ENCODE measurements at regions not wholly inside any gene's neighbourhood (a gene's known extent, or its start where the extent isn't known, plus 50 kb on each side); places are given as distances from the start of the nearest gene placed in this dataset.

- H3K4me3 ChIP-seq (IDR thresholded peaks at IDR 0.05; ENCODE audit: insufficient read depth, low read depth, low read length) = no peak overlapping the region
- no peak overlapping the region for H2AFZ ChIP-seq (ENCODE audit: low read depth)
- no peaks in the 10 kb centered on the region for H3K4me1 ChIP-seq (ENCODE audit: low read depth, poor library complexity, severe bottlenecking)
- no peaks in the 10 kb centered on the region for H4K20me1 ChIP-seq (ENCODE audit: insufficient read depth)
- no peak overlapping the region for H3K27ac ChIP-seq
- H3K4me2 ChIP-seq = no peak overlapping the region
- no peaks in the 10 kb centered on the region for H3K27me3 ChIP-seq (ENCODE audit: insufficient read depth, low read depth)
- TF ChIP-seq CTCF (conservative IDR thresholded peaks at IDR 0.05; ENCODE audit: low read depth, low read length) = no peak
- H3K9ac ChIP-seq = no peak overlapping the region
- no peaks in the 10 kb centered on the region for H3K79me2 ChIP-seq (ENCODE audit: insufficient read depth, low read depth)
- no peaks in the 10 kb centered on the region for H3K36me3 ChIP-seq (ENCODE audit: insufficient read depth)
Observed at GRCh38 chr2:163541943-163542342, 193.9 kb downstream of the FIGN start.

- Histone ChIP-seq H2AFZ (ENCODE audit: low read depth) (no peak overlapping the region), H4K20me1 (ENCODE audit: insufficient read depth) (no peaks in the 10 kb centered on the region), H3K27me3 (ENCODE audit: insufficient read depth, low read depth) (no peaks in the 10 kb centered on the region), H3K27ac (no peak overlapping the region), H3K9ac (no peak overlapping the region), H3K4me1 (ENCODE audit: low read depth, poor library complexity, severe bottlenecking) (no peaks in the 10 kb centered on the region), H3K79me2 (ENCODE audit: insufficient read depth, low read depth) (no peaks in the 10 kb centered on the region), H3K36me3 (ENCODE audit: insufficient read depth) (no peaks in the 10 kb centered on the region), H3K4me2 (no peak overlapping the region), H3K4me3 (IDR thresholded peaks at IDR 0.05; ENCODE audit: insufficient read depth, low read depth, low read length) (no peak overlapping the region)
- TF ChIP-seq CTCF (conservative IDR thresholded peaks at IDR 0.05; ENCODE audit: low read depth, low read length) = no peak
Observed at GRCh38 chr2:163541495-163541894, 194.3 kb downstream of the FIGN start.

GRCh38 chr2:163528640-163529217 is 207.1 kb downstream of the FIGN start:
- Histone ChIP-seq H4K20me1 (ENCODE audit: insufficient read depth) (no peaks in the 10 kb centered on the region), H3K36me3 (ENCODE audit: insufficient read depth) (no peaks in the 10 kb centered on the region), H3K4me2 (no peak overlapping the region), H2AFZ (ENCODE audit: low read depth) (no peak overlapping the region), H3K9ac (no peak overlapping the region), H3K4me1 (ENCODE audit: low read depth, poor library complexity, severe bottlenecking) (no peaks in the 10 kb centered on the region), H3K4me3 (IDR thresholded peaks at IDR 0.05; ENCODE audit: insufficient read depth, low read depth, low read length) (no peak overlapping the region), H3K79me2 (ENCODE audit: insufficient read depth, low read depth) (no peaks in the 10 kb centered on the region), H3K27me3 (ENCODE audit: insufficient read depth, low read depth) (no peaks in the 10 kb centered on the region), H3K27ac (no peak overlapping the region)
- TF ChIP-seq CTCF (conservative IDR thresholded peaks at IDR 0.05; ENCODE audit: low read depth, low read length) = no peak

- H3K4me3 ChIP-seq (IDR thresholded peaks at IDR 0.05; ENCODE audit: insufficient read depth, low read depth, low read length) = no peak overlapping the region
- H3K4me1 ChIP-seq (ENCODE audit: low read depth, poor library complexity, severe bottlenecking) = no peaks in the 10 kb centered on the region
- H3K9ac ChIP-seq = no peak overlapping the region
- TF ChIP-seq CTCF (conservative IDR thresholded peaks at IDR 0.05; ENCODE audit: low read depth, low read length) = no peak
- no peaks in the 10 kb centered on the region for H3K27me3 ChIP-seq (ENCODE audit: insufficient read depth, low read depth)
- no peaks in the 10 kb centered on the region for H3K36me3 ChIP-seq (ENCODE audit: insufficient read depth)
- no peaks in the 10 kb centered on the region for H3K79me2 ChIP-seq (ENCODE audit: insufficient read depth, low read depth)
- no peak overlapping the region for H2AFZ ChIP-seq (ENCODE audit: low read depth)
- no peak overlapping the region for H3K27ac ChIP-seq
- no peaks in the 10 kb centered on the region for H4K20me1 ChIP-seq (ENCODE audit: insufficient read depth)
- no peak overlapping the region for H3K4me2 ChIP-seq
Observed at GRCh38 chr2:163527381-163527780, 208.4 kb downstream of the FIGN start.
